Esophagus muscularis mucosa (tissue), 4 donors: ENCODE measurements at regions not wholly inside any gene's neighbourhood (a gene's known extent, or its start where the extent isn't known, plus 50 kb on each side); places are given as distances from the start of the nearest gene placed in this dataset.

Source experiments
- DNase-seq: peaks from one replicate; pipeline ENCODE4 v3.0.0-alpha.2; 2017; ENCODE audit errors: extremely low spot score
- H3K27ac ChIP-seq, 4 donors: fragments of 200-600 bp; sonication (generic); replicated peaks in 1 of 4; 1 replicate in 3 of 4; 2 replicates in 1 of 4; pipeline ENCODE4 v1.5.1; 2016 to 2019; ENCODE audit warnings: mild to moderate bottlenecking in 1 of 4
- H3K27me3 ChIP-seq, 4 donors: fragments of 200-600 bp; sonication (generic); one replicate each; pipeline versions ENCODE4 v1.5.1 to v1.6.0; 2016 to 2019
- H3K36me3 ChIP-seq, 4 donors: fragments of 200-600 bp; sonication (generic); one replicate each; pipeline ENCODE4 v1.5.1; 2016 to 2019
- H3K4me1 ChIP-seq, 4 donors: fragments of 200-600 bp; sonication (generic); one replicate each; pipeline ENCODE4 v1.5.1; 2016 to 2019
- H3K4me3 ChIP-seq, 4 donors: fragments of 200-600 bp; sonication (generic); 1 replicate in 2 of 4; 2 replicates in 2 of 4; pipeline ENCODE4 v1.5.1; 2016 to 2019; ENCODE audit warnings: mild to moderate bottlenecking in 4 of 4, moderate library complexity in 1 of 4
- H3K9me3 ChIP-seq, 4 donors: fragments of 200-600 bp; sonication (generic); 1 replicate in 3 of 4; 2 replicates in 1 of 4; pipeline ENCODE4 v1.5.1; 2016 to 2019
- CTCF ChIP-seq, 3 experiments: fragments of 200-600 bp in 2 of 3; fragments of 450-650 bp in 1 of 3; sonication (generic) in 2 of 3; IDR thresholded peaks; one replicate each; pipeline ENCODE4 v1.5.1; 2017 to 2019; ENCODE audit warnings: antibody characterized with exemption in 3 of 3, mild to moderate bottlenecking in 2 of 3, moderate library complexity in 1 of 3
- EP300 ChIP-seq: sonication (generic); formaldehyde crosslinking; IDR thresholded peaks from one replicate; pipeline ENCODE4 v1.6.1; 2017; ENCODE audit warnings: antibody characterized with exemption
- POLR2A ChIP-seq: fragments of 450-650 bp; IDR thresholded peaks from one replicate; pipeline ENCODE4 v1.6.1; 2017; ENCODE audit warnings: antibody characterized with exemption, moderate library complexity, mild to moderate bottlenecking, low read depth
- POLR2AphosphoS5 ChIP-seq, 2 donors: sonication (generic); formaldehyde crosslinking; IDR thresholded peaks; one replicate each; pipeline ENCODE4 v1.6.1; 2017; ENCODE audit warnings: antibody characterized with exemption in 2 of 2
- WGBS: methylation state at CpG from one replicate; pipeline ENCODE4 v1.1.5; 2018; 5-methylcytosine and 5-hydroxymethylcytosine counted together
- intact Hi-C: fragments of 100-400 bp; cut with DNase I; formaldehyde crosslinking; loops from one replicate; pipeline ENCODE4 v1.15.1; 2023

- Histone ChIP-seq H3K36me3 (no peaks in the 10 kb centered on the region), H3K4me3 (no peak overlapping the region), H3K27ac (no peak overlapping the region), H3K9me3 (no peaks in the 10 kb centered on the region), H3K4me1 (no peaks in the 10 kb centered on the region), H3K27me3 (no peaks in the 10 kb centered on the region)
- intact Hi-C loops, result no loop called here
- WGBS, result 88% methylated on average over 4 of the region's 4 CpGs
- TF ChIP-seq CTCF (IDR thresholded peaks at IDR 0.05), result no peak
- TF ChIP-seq POLR2AphosphoS5 (IDR thresholded peaks at IDR 0.05), result no peak
- no peak for TF ChIP-seq EP300
- no peak for TF ChIP-seq POLR2A
- DNase-seq, result no peak
These were observed 154.6 kb upstream of the CDH2 start for GRCh38 chr18:28331551-28331950.

- no peaks in the 10 kb centered on the region for H3K4me1 ChIP-seq
- no peaks in the 10 kb centered on the region for H3K9me3 ChIP-seq
- intact Hi-C loops, result no loop called here
- TF ChIP-seq EP300, result no peak
- no peak for TF ChIP-seq POLR2A
- TF ChIP-seq POLR2AphosphoS5 (IDR thresholded peaks at IDR 0.05), result no peak
- no peak for TF ChIP-seq CTCF (IDR thresholded peaks at IDR 0.05)
- DNase-seq, result no peak
- no peaks in the 10 kb centered on the region for H3K36me3 ChIP-seq
- no peaks in the 10 kb centered on the region for H3K27me3 ChIP-seq
- 68% methylated on average over 3 of the region's 3 CpGs for WGBS
- no peak overlapping the region for H3K4me3 ChIP-seq
- H3K27ac ChIP-seq, result no peak overlapping the region
These were observed 136.7 kb upstream of the CDH2 start for GRCh38 chr18:28313602-28314001.

GRCh38 chr18:28288784-28289183, 111.9 kb upstream of the CDH2 start:
- TF ChIP-seq EP300, result no peak
- TF ChIP-seq POLR2A, result no peak
- no peak for TF ChIP-seq CTCF (IDR thresholded peaks at IDR 0.05)
- no peak for TF ChIP-seq POLR2AphosphoS5 (IDR thresholded peaks at IDR 0.05)
- H3K27ac ChIP-seq, result no peak overlapping the region
- WGBS, result 89% methylated on average over 5 of the region's 5 CpGs
- H3K4me1 ChIP-seq, result no peaks in the 10 kb centered on the region
- H3K27me3 ChIP-seq, result no peaks in the 10 kb centered on the region
- no peak overlapping the region for H3K4me3 ChIP-seq
- no peaks in the 10 kb centered on the region for H3K9me3 ChIP-seq
- no peak for DNase-seq
- H3K36me3 ChIP-seq, result no peaks in the 10 kb centered on the region
- intact Hi-C loops, result no loop called here

DNA sequence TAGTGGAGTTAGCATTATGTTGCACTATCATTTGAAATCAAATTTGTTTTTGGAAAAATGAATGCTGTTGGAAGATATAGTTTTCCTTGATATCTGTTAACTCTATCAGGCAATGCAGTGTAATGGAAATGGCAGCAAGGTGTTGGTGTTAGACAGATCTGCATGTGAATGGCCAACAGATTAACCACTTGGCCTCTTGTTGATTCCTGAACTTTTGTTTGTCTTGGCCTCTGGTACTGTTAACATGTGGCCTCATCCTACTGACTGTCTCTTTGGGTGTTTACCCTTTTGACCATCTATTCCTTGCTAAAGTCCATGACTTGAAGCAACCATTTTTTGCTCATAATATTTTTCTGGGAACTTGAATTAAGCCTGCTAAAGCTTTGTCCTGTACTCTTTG, 110.2 kb upstream of the CDH2 start:
- Histone ChIP-seq H3K4me3 (no peak overlapping the region), H3K27me3 (no peaks in the 10 kb centered on the region), H3K27ac (no peak overlapping the region), H3K9me3 (no peaks in the 10 kb centered on the region), H3K36me3 (no peaks in the 10 kb centered on the region), H3K4me1 (no peaks in the 10 kb centered on the region)
- intact Hi-C loops, result no loop called here
- DNase-seq, result no peak
- TF ChIP-seq POLR2AphosphoS5 (IDR thresholded peaks at IDR 0.05) (no peak), CTCF (IDR thresholded peaks at IDR 0.05) (no peak), POLR2A (no peak), EP300 (no peak)

DNA sequence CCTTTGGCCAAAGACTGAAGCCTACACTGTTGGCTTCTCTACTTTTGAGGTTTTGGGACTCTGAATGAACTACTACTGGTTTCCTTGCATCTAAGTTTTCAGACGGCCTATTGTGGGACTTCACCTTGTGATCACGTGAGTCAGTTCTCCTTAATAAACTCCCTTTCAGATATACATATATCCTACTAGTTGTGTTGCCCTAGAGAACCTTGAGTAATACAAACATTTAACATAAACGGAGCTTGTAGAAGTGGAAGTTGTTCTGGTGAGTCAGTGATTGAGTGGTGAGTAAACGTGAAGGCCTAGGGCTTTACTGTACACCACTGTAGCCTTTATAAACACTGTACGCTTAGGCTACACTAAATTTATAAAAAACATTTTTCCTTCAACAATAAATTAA, 107.2 kb upstream of the CDH2 start:
- WGBS, result 59% methylated on average over 5 of the region's 5 CpGs
- Histone ChIP-seq H3K9me3 (no peaks in the 10 kb centered on the region), H3K36me3 (no peaks in the 10 kb centered on the region), H3K27ac (no peak overlapping the region), H3K27me3 (no peaks in the 10 kb centered on the region), H3K4me3 (no peak overlapping the region), H3K4me1 (no peaks in the 10 kb centered on the region)
- no peak for DNase-seq
- intact Hi-C loops, result no loop called here
- TF ChIP-seq POLR2A (no peak), EP300 (no peak)
